Activated CD8-positive, alpha-beta memory T cell treated with anti-CD3 and anti-CD28 coated beads for 48 hours (primary cell): ENCODE measurements at regions not wholly inside any gene's neighbourhood (a gene's known extent, or its start where the extent isn't known, plus 50 kb on each side); places are given as distances from the start of the nearest gene placed in this dataset.
"Not testable (repeated sequence)": the region's sequence is repeated elsewhere in the genome, so short reads cannot be mapped to it uniquely, and the experiment has no call there.

Experiments used
- DNase-seq, 3 experiments: peaks; one replicate each; pipeline ENCODE4 v3.0.0-alpha.2; 2020; ENCODE audit warnings: low read depth in 2 of 3, low spot score in 2 of 3

DNA sequence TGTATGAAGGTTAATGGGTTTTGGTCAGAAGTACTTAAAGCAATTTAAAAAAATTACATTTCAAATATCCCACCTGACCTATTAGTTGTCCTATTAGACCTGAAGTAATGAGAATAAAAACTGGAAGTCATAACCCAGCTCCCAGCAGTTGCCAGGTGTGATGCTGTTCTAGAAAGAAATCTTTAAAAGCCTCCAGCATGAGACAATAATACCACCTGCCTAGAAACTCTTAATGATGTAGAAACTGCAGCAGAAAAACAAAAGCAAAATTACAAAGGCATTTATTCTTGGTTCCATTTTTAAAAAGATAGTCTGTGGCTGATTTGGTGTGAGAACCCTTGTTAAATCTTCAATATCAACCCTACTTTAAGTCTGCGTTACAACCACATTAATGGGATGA, 1137.7 kb upstream of the TENM3 start:
- DNase-seq = no peak

DNA sequence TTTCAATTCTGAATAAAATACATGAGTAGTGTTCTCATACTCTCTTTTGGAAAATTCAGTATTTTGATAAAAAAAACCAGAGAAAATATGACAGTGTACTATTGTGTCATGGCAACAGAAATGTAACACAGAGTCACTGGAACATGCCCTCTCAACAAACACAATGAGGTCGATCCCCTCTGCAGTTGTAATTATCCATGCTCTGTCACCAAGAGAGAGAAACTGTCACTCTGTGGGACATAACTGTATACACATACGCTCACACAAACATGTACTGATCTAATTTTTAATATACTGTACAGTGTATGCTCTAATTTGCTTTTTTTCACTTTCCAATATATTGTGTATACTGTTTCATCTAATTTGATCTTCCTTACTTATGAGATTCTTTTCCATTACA, 1136.8 kb upstream of the TENM3 start:
- no peak for DNase-seq

DNA sequence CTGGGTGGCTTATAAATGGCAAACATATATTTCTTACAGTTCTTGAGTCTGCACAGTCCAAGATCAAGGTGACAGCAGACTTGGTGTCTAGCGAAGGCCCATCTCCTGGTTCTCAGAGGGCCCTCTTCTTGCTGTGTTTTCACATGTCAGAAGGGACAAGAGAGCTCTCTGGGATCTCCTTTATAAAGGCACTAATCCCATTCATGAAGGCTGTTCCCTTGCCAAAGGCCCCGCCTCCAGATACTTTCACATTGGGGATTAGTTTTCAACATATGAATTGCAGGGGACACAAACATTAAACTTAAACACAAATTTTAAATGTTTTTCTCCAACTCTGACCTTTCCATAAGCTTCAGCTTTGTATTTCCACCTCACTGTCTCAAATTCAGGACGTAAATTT, 1135.0 kb upstream of the TENM3 start:
- no peak for DNase-seq

DNA sequence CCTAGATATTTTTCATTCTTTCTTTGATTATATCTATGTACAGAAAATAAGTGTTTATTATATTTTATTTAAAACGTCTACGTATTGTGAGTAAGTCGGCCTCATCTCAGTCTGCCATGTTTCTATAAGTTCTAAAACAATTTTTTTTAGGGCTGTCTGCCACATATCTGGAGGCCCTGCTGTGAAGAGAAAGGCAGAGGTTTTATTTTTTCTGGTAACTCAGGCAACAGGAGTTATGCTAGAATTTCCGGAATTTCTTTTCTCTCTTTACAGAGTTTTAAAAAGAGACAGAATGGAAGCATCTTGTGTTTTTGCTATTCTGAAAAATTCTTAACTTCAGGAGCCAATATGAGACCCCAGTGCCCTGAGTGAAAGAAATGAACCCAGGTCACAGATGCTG, 1124.0 kb upstream of the TENM3 start:
- DNase-seq = no peak

DNA sequence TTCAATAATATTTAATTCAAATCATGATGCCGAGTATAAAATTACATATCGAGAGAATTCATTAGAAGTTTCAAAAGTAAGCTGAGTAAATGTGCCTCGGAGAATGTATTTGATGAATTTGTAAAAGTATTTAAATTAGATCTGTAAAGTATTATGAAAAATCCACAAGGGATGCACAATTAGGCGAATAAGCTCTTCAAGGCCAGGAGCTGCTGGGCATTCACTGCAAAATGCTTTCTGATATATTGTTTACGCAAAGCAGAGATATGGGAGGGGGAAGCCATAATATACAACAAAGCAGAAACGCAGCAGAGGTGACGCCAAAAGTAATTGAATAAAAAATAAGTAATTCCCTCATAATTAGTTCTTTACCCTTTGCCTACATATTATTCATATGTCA, 1121.5 kb upstream of the TENM3 start:
- DNase-seq = no peak

DNA sequence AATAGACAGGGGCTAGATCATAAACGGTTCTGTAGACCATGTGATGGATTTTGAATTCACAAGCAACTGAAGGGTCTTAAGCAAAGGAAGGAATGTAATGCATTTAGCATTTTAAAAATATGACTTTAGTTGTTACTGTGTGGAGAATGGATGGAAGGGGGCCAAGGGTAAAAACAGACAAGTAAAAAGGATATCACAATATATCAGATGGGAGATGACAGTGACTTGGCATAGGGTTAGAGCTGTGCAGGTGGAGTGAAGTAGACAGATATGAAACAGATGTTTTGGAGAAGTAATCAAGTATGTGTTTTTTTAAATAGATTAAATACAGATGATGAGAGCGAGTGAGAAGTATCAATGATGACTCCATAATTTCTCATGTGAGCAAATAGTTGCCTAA, 1116.0 kb upstream of the TENM3 start:
- no peak for DNase-seq

DNA sequence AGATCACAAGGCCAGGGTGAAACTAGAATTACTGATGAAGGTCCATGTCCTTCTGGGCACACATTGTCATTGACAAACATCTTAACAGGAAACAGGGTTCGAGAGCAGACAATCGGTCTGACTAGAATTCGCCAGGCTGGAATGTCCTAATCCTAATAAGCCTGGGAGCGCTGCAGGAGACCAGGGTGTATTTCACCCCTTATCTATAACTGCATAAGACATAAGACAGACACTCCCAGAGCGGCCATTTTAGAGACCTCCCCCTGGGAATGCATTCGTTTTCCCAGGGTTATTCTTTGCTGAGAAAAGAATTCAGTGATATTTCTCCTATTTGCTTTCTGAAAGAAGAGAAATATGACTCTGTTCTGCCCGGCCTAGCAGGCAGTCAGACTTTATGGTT, 1112.9 kb upstream of the TENM3 start:
- DNase-seq = not testable (repeated sequence)

DNA sequence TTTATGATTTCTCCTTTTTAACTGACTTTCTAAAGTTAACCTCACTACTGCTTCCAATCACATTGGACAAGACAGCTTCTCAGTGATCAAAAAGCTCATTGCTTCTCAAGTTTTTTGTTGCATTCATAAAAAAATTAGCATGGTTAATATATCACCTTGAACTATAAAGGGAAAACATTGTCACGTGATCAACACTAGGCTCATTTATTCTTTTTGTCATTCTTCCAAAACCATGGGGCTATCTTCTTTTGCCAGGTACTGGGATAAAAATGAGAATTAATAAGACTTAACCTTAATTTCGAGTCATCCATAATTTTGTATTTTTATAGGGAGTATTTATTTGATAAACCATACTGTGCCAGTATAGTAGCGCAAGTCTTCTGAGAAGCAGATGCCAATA, 1105.9 kb upstream of the TENM3 start:
- no peak for DNase-seq

DNA sequence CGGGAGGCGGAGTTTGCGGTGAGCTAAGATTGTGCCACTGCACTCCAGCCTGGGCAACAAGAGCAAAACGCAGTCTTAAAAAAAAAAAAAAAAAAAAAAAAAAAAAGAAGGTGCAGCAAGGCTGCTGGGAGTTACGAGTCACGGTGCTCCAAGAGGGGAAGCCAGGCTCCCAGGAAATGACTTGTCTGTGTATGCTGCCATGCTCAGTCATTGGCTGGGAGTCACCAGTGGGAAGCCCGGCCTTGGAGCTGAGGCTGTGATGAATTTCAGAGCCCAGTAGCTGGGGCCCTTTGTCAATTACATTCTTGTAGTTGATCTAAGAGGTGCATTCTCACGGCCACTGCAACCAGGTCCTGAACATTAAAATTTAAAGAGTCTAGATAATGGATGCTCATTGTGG, 1105.1 kb upstream of the TENM3 start:
- no peak for DNase-seq

DNA sequence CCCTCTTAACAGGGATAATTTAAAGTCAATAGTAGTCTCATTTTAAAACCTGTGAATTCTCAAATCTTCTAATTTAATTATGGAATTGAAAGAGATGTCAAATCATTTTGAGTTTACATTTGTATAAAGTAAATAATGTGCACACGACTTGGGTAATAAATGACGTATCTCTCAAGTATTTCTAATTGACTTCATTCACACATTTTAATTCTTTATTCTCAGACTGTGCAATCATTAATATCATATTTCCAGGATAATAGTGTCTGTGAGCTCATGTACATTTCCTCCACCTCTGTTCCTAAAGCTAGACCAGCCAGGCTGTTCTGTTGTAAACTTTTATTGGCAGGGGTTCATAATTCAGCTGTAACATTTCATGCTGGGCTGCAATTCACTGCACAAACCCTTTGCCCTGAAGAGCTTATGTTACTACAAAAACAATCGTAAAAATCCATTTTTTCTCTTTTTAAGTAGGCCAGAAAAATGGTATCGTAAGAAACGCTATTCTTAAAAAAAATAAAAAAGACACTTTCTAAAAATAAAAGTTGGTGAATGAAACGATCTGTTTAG, 1103.1 kb upstream of the TENM3 start:
- DNase-seq = no peak

DNA sequence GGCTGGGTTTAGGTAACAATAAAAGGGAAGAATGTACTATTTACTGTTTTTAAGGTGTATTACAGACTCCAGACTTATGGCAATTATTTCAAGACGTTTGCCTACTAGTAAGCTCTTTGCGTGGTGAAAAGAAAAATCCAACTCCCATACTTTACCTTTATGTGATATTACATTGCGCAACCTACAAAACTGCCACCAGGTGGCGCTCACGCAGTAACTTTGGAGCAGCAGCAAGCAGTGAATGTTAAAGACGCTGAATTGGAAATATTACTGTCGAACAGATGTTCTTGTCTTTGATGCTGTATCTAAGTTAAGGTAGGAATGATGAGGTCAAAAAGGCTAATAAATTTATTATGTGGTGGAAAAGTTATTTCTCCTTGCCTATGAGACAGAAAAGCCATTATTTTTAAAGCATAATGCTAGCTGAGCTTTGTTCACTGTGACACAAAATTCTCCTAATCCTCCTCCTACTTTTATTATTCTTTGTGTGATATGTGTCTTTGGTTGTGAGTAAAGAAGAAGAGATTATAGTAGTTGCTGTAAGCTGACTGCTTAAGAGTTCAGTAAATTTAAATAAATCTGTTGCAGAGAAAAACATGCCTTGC, 1099.8 kb upstream of the TENM3 start:
- peak; percentile 5 to 44 (median 24) for DNase-seq

DNA sequence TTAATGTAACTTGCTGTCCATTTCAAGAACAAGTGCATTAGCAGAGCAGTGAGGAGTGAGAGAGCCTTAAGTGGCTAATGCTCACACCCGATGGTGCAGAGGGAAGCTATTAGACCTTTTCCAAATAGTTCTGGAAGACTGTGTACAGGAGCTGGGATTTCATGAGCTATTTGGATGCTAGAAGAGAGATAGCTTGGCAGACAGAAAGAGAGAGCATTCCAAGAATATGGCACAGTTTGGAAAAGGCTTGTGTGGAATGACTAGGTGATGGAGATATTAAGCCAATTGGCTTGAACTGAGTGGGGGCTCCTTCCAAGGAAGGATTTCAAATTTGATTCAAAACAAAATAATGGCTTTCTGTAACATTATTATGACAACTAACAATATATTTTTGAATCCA, 1097.2 kb upstream of the TENM3 start:
- DNase-seq = no peak

DNA sequence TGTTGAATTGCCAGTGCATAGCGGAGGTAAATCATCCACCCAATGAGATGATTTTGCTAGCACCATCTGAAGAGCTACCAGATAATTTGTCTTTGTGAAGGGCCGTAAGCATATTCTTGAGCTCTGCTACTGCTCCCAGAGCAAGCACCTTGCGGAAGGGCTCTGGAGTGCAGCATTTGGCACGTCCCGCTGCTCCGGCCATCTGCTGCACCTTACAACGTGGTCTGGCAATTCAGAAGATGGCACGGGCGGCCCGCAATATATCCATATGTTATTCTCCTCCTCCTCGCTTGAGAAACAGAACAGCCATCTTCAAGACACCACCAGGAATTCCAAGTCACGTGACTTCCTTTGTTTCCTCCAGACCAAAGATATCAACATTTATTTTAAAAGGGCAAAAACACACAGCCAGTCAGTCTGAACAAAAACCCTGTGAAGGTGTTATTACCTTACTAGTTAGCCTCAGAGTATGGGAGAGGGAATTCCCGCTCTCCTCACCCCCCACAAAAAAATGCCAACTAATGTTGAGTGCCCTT, 1095.7 kb upstream of the TENM3 start:
- no peak for DNase-seq

DNA sequence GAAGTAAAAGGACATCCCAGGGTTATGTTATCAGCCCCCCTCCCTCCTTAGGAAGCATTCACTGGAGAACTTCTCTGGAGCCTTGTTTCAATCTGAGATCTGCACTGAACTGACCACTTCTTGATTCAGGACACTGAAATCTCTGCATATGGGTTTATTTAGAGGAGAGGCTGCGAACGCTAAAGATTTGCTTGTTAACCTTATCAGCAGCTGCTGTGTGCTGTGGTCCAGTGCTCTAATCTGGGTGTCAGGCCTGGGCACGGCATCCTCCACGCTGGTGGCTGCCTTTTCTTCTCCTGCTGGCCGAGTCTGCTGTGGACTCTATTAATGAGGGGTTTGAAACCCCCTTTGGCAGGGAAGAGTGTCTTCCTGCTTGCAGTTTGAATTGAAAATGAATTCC, 1094.7 kb upstream of the TENM3 start:
- DNase-seq = no peak

DNA sequence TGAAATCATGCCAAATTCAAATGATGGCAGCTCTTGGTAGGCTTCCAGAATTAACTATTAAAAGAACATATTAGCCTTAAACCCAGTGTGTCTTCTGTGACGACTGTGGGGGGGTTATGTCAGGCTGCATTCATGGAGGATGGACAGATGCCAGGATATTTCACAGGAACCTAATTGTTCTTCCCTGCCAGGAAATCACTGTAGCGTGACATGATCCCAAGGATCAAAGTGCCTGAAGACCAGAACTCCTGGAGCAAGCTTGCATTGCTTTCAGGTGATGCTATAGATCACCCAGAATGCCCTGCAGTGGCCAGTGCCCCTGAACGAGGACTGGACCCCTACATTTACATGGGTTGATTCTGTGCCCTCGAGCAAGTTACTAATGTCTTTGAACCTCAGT, 1093.0 kb upstream of the TENM3 start:
- DNase-seq = no peak

DNA sequence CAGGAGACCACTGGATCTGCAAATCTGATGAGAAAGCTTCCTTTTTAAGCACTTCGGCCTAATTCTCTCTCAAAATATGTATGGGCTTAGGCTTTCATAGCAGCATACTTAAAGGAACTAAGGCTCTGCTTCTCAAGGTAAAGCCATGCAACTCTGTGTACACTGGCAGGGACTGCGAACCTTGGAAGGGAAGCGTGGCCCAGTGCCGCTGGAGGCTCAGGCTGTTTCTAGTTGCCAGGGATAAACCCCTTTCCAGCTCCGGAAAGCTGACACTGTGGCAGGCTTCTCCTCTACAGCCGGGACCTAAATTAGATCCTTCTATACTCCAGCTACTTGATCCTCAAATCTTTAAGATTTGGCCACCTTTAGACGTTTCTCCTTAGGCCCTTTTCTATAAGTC, 1091.3 kb upstream of the TENM3 start:
- no peak for DNase-seq

DNA sequence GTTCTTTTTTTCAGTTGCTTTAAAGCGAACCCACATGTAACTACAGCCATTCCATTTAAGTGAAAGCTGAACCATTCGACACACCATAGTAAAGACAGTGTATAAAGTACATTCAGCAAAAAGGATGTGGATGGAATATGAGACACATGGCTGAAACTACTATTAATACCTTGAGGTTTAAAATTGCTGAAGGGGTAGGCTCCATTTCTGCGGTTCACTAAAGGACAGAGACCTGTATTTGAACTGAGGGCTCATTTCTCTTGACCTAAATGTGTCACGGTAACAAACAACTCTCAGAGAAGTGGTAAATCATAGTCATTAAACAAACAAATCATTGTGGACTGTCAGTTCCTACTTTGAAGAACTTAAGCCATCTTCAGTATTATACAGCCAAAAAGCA, 1085.6 kb upstream of the TENM3 start:
- DNase-seq = no peak

DNA sequence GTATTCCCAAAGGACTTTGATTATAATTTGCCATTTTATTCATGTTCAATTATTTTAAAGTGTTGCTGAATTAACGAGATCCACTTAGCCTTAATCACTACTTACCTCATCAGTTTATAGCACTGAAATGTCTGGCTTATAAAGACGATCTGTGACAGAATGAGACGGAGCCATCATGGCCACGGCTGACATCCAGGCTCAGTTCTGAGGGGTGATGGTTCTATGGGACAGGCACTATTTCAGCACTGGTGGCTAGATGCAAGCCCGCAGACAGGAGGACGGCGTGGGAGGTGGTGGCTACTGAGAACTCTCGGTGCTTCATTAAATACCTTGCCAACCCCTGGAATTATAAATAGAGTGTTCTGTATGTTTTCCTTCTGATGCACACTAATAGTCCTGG, 1084.2 kb upstream of the TENM3 start:
- no peak for DNase-seq

DNA sequence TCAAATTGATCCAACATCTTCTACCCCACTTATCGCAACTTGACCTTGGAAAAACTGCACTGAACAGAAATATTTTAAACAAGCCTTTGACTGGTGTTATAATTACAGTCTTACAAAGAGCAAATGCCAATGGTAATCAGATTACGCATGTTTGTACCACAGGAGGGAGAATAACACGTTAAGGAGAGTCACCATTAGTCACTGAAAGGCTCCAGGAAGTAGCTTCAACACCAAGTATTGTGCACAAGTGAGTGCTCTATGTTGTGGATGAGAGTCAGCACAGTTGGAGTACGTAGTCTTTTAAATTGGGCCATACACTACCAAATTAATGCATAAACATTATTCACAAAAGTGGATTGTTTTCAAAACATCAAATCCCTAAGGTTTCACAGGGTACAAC, 1081.5 kb upstream of the TENM3 start:
- no peak for DNase-seq

DNA sequence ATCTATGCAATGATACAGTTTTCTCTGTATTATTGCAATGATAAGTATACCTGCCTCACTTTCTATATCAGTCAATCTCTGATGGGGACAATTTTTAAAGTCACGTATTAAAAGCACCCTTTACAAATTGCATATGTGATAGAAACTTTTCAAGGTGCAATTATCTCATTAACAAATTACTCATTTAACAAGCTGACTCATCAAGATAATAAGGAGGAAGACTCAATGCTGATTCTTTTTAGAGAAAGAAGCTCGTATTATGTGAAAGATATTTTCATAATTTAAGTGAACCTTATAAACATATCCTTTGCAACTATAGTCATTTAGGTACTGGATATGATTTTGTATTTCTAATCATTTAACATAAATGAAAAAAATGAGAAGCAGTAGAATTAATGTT, 1080.9 kb upstream of the TENM3 start:
- DNase-seq = no peak

DNA sequence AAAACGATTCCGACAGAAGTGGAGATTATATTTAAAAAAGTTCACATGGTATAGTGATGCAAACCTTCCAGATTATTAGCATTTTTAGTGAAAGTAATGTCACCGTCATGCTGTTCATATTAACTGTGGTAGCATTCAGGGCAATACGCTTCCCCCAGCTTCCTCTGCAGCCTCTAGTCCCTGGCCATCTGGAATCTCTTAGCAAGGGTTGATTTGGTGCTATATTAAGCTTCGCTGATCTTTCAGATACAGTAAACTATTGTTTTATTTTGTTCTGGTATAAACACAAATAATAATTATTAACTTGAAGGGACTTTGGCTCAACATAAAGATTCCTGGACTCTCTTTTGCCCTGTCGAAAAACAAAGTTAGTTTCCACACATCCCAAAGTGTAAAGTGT, 1080.5 kb upstream of the TENM3 start:
- no peak for DNase-seq

DNA sequence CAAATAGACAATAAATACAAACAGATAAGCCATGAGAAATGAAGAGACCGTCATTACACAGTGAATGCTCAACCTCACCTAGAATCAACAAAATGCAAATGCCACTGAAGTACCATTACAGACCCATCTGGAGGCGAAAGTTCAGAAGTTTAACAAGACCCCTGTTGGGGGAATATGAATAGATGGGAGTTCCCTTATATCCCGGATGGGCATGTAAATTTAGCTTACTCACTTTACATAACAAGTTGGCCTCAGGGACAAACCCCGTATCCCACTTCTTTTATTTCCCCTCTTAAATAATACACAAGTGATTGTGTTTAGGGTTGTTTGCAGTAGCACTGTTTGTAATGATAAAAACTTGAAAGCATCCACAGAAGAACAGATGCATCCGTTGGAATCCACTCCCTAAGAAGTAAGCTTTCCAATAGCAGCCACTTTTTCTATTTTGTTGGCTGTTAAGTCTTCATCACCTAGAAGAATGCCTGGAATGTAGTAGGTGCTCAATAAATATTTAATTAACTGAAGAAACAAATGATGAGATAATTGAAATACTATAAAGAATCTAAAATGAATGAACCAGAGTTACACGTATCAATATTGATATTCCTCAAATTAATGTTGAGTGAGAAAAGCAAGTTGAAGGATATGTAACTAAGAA, 1076.3 kb upstream of the TENM3 start:
- DNase-seq = no peak
